ENCODE measurements at regions not wholly inside any gene's neighbourhood (a gene's known extent, or its start where the extent isn't known, plus 50 kb on each side); places are given as distances from the start of the nearest gene placed in this dataset.

DNA sequence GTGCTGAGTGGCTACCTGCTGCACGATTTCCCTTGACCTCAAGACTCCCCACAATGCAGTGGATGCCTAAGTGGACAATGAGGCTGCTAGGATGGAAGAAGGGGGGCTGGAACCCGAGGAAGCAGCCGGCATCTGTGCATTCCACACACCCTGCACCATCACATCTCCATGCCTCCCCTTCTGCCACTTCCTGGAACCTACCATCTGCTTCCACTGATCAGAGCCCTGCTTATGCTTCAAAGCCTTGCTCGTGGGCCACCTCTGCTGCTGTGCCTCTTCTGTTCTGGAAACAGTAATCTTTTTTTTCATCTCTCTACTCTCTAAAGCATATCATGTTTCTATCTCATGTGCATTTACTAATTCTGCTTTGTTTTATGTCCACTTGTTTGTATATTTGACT lies 66.2 kb upstream of the WDR26 start:
- DNase-seq (ENCODE audit: low read depth): no peak
- TF ChIP-seq, protein P1, sequence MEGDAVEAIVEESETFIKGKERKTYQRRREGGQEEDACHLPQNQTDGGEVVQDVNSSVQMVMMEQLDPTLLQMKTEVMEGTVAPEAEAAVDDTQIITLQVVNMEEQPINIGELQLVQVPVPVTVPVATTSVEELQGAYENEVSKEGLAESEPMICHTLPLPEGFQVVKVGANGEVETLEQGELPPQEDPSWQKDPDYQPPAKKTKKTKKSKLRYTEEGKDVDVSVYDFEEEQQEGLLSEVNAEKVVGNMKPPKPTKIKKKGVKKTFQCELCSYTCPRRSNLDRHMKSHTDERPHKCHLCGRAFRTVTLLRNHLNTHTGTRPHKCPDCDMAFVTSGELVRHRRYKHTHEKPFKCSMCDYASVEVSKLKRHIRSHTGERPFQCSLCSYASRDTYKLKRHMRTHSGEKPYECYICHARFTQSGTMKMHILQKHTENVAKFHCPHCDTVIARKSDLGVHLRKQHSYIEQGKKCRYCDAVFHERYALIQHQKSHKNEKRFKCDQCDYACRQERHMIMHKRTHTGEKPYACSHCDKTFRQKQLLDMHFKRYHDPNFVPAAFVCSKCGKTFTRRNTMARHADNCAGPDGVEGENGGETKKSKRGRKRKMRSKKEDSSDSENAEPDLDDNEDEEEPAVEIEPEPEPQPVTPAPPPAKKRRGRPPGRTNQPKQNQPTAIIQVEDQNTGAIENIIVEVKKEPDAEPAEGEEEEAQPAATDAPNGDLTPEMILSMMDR (conservative IDR thresholded peaks at IDR 0.05; ENCODE audit: low read depth, low read length): no peak

DNA sequence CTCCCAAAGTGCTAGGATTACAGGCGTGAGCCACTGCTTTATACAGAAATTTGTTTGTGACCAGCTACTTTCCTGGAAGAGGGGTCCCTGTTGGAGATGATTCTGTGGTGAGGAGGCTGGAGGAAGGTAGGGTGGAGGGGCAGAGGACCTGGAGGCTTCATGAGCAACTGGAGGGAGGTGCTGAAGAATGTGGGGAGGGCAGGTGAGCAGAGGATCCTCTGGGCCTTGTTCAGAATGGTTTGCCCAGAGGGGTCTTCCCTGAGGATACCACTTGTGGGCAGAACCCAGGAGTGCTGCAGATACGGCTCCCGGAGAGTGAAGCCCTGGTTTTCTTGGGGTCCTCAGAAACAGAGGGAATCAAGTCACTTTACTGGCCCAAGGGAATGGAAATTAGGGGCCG lies 67.2 kb upstream of the WDR26 start:
- TF ChIP-seq, protein P1 (conservative IDR thresholded peaks at IDR 0.05; ENCODE audit: low read depth, low read length): no peak
- DNase-seq (ENCODE audit: low read depth): no peak
- H3K4me3 ChIP-seq (ENCODE audit: low read length): no peak overlapping the region

More for the DNA sequence above, 66.2 kb upstream of the WDR26 start:
- no peak overlapping the region for H3K4me3 ChIP-seq (ENCODE audit: low read length)

DNA sequence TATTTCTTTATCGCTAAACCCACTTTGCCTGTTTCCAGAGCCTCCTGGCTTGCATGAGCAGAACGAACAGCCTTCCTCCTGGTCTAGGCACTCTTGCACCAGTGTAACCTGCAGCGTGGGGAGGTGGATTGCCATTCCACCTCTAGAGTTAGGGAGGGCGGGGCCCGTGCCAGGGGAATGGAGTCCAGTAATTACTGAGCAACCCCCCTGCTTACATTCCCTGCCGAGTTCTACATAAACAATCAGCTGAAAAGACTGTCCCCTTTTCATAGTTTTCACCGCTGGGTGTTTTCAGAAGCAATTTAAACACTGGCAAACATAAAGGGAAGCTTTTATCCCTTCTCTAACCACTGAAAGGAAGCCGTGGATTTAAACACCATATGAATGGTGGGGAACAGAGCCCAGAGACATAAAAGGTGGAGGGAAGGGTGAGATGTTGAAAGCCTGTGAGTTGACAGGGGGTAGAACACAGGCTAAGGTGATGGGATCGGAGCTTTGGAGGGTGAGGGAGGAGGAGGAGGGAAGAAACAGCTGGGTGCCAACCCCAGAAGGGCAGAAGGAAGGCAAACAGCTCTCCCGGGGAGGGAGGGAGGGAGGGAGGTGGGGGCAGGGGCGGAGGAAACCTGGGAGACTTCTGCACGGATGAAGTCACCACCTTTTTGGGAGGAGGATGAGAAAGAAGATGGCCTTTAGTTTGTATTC lies 68.0 kb upstream of the WDR26 start:
- no peak for DNase-seq (ENCODE audit: low read depth)
- TF ChIP-seq, protein P1 (conservative IDR thresholded peaks at IDR 0.05; ENCODE audit: low read depth, low read length): no peak
- no peak overlapping the region for H3K4me3 ChIP-seq (ENCODE audit: low read length)

DNA sequence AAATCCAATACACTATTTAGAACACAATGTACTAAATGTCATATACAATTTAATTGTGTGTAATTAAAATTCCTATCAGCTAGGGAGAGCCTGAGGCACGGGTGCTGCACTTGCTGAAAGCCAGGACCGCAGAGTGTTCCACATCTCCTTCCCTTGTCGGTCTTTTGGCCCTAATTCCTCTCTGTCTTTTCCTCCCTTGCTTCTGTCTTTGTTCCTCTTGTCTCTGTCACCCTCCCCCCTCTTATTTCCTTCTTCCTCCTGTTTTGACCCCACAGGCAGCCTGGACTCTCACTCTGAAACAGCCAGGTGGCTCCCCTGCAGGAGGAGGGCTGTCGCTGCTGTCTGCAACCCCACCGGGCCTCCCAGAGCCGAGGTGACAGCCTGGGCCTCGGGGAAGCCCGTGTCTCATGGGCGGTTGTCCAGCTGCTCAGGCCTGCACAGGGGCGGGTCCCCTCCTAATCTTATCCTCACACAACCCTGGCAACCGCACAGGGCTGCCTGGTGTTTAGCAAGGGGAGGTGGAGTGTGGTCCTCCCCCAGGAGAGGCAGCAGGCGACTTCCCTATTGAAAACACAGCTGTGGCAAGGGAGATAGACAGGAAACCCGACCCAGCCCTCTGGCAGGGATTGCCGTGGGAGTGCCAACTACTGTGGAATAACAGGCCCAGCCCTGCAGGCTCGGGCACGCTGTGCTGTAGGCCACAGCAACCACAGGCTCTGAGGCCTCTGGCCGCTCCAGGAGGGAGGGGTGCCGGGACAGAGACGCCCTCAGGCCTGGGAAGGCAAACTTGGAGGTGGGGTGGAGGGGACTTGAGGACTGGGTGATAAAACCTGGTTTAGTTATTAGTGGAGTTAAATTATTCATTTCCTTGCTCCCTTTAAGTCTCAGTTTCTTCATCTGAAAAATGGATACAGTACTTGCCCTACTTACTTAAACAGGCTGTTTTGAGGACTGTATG lies 68.8 kb upstream of the WDR26 start:
- TF ChIP-seq, protein P1 (conservative IDR thresholded peaks at IDR 0.05; ENCODE audit: low read depth, low read length): peak; percentile 31
- DNase-seq (ENCODE audit: low read depth): no peak
- no peak overlapping the region for H3K4me3 ChIP-seq (ENCODE audit: low read length)

DNA sequence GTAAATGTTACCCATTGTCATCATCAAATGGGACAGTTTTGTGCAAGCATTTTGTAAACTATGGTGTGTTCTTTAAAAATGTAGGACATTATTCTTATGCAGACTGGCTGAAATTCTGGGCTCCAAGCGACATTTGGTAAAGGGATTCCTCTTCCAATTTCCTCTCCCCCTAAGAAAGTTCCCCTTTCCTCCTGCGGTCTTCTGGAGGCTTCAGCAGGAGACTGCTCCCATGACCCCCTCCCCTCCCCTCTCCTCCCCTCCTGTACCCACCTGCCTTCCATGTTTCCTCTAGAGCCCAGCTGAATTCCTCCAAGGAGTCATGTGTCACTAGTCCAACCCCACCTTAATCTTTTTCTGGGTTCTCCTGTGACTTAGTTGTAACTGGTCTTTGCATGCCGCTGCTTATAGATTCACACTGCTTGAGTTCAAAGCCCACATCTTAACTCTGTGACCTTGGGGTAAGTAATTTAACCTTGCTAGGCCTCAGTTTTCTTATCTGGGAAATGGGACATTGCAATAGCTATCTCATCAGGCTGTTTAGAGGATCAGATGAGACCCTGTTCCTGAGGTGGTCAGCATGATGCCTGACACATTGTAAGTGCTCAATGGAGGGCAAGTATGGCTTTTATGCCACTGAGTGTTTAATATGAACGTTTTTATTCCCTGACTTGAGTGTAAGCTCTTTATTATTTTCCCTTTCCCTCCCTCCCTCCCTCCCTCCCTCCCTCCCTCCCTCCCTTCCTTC lies 69.9 kb upstream of the WDR26 start:
- no peak overlapping the region for H3K4me3 ChIP-seq (ENCODE audit: low read length)
- no peak for DNase-seq (ENCODE audit: low read depth)
- TF ChIP-seq, protein P1 (conservative IDR thresholded peaks at IDR 0.05; ENCODE audit: low read depth, low read length): no peak

DNA sequence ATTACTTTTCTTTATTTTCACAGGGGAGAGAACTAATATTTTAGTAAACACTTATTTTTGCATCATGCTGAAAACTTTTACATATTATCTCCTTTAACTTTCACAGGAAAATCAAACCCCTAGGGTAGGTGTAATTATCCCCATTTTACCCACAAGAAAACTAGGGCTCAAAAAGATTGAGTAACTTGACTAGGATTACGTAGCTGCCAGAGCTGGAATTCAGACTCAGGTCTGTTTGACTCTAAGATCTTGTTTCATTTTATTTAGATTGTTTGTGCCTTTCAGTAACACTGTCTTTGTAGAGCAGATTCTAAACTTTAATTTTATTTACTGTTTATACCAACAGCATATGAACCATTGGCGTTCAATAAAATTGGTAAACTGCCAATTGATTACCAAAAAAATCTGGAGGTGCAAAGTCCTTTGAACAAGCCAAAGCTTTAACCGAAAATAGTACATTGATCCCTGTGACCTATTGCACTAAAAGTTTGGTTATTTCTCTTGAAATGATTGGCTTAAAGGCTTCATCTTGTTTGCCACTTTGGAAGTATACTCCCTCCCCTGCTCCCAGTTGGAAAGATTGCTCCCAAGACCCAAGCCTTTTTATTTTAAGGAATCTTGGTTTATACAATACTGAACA lies 71.0 kb upstream of the WDR26 start:
- TF ChIP-seq, protein P1 (conservative IDR thresholded peaks at IDR 0.05; ENCODE audit: low read depth, low read length): no peak
- no peak overlapping the region for H3K4me3 ChIP-seq (ENCODE audit: low read length)
- no peak for DNase-seq (ENCODE audit: low read depth)

Measured in retinal pigment epithelial cell (primary cell).